ENCODE measurements at regions not wholly inside any gene's neighbourhood (a gene's known extent, or its start where the extent isn't known, plus 50 kb on each side); places are given as distances from the start of the nearest gene placed in this dataset.
"Not testable (repeated sequence)": the region's sequence is repeated elsewhere in the genome, so short reads cannot be mapped to it uniquely, and the experiment has no call there.

DNA sequence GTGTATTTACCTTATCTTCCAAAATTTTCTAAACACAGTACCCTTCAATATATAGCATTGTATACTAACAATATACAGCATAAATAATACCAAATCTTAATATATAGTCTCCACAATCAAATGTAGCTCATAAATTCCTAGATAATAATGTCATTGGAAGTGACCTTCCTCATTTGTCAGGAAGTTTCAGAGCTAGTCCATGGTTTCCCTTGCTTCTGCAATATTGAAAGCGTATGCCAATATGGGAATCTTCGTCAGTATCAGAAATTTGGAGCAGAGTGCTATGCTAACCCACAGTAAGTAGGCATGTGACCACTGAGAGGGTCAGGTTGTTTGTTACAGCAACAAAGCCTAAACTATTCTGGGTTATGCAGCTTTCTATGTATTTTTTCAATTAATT is 774.9 kb upstream of the CDH10 start:
- no peak for DNase-seq (ENCODE audit: low read depth)
- TF ChIP-seq, protein P1, sequence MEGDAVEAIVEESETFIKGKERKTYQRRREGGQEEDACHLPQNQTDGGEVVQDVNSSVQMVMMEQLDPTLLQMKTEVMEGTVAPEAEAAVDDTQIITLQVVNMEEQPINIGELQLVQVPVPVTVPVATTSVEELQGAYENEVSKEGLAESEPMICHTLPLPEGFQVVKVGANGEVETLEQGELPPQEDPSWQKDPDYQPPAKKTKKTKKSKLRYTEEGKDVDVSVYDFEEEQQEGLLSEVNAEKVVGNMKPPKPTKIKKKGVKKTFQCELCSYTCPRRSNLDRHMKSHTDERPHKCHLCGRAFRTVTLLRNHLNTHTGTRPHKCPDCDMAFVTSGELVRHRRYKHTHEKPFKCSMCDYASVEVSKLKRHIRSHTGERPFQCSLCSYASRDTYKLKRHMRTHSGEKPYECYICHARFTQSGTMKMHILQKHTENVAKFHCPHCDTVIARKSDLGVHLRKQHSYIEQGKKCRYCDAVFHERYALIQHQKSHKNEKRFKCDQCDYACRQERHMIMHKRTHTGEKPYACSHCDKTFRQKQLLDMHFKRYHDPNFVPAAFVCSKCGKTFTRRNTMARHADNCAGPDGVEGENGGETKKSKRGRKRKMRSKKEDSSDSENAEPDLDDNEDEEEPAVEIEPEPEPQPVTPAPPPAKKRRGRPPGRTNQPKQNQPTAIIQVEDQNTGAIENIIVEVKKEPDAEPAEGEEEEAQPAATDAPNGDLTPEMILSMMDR (conservative IDR thresholded peaks at IDR 0.05; ENCODE audit: low read depth, low read length): no peak
- no peak overlapping the region for H3K4me3 ChIP-seq (ENCODE audit: low read depth, low read length)

DNA sequence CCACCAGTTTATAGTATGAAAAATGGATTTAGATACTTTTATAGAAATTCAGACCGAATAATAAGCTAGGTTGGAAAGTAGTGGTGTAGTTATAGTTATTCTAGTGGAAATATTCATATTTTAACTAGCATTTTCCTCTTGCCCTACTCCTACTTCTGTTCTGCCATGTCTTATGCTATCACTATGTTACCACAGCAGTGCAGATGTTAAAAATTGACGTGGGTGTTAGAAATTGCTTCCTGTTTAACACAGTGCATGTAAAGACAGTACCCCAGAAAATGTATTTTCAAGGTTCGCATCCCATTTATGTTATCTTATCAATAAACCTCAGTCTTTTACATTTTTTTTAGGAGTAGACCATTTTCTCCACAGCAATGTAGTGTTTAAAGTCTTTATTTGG is 774.2 kb upstream of the CDH10 start:
- DNase-seq (ENCODE audit: low read depth): no peak
- no peak overlapping the region for H3K4me3 ChIP-seq (ENCODE audit: low read depth, low read length)
- TF ChIP-seq, protein P1 (conservative IDR thresholded peaks at IDR 0.05; ENCODE audit: low read depth, low read length): no peak

DNA sequence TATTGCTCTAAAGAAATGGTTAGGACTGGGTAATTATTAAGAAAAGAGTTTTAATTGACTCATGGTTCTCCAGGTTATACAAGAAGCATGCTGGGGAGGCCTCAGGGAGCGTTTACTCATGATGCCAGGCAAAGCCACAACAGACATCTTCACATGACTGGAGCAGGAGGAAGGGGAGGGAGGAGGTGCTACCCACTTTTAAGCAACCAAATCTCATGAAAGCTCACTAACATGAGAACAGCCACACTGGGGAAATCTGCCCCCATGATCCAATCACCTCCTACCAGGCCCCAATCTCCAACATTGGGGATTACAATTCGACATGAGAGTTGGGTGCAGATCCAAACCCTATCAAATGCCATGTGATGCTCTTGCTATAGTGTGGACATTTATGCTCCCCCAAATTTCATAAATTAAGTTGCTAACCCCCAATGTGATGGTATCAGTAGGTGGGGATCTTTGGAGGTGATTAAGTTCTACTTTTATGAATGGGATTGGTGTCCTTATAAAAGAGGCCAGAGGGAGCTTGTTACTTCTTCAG is 773.6 kb upstream of the CDH10 start:
- TF ChIP-seq, protein P1 (conservative IDR thresholded peaks at IDR 0.05; ENCODE audit: low read depth, low read length): no peak
- no peak for DNase-seq (ENCODE audit: low read depth)

DNA sequence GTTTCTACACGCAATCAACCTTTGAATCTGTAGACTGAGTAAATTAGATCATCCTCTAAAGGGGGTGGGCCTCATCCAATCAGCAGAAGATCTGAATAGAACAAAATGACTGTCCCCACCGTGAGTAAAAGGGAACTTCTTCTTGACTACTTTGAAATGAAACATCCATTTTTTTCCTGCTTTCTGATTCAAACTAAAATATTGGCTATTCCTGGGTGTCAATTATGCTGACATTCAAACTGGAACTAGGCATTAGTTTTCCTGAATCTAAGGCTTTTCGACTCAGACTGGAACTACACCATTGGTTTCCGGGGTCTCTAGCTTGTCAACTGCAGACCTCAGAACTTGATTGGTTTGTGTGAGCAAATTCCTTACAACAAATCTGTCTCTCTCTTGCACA is 772.2 kb upstream of the CDH10 start:
- TF ChIP-seq, protein P1 (conservative IDR thresholded peaks at IDR 0.05; ENCODE audit: low read depth, low read length): no peak
- H3K4me3 ChIP-seq (ENCODE audit: low read depth, low read length): no peak overlapping the region
- no peak for DNase-seq (ENCODE audit: low read depth)

More for the DNA sequence above, 773.6 kb upstream of the CDH10 start:
- no peak overlapping the region for H3K4me3 ChIP-seq (ENCODE audit: low read depth, low read length)

DNA sequence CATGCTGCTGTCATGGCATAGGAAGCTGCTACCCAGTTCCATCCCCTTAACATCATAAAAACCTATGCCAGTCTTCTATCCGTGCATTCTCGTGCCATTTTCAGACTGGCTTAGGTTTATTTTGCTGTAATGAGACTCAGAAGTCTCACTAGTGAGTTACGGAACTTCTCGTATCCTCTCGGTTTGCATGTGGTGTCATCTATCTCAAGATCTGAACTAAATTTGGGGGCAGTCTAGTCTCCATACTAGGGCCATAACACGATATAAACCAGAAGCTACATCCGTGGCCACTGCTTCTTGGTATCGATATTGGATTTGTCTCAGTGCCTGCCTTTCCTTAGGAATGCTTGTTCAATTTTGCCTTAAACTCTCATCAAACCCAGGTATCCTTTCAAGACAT is 771.2 kb upstream of the CDH10 start:
- DNase-seq (ENCODE audit: low read depth): no peak

DNA sequence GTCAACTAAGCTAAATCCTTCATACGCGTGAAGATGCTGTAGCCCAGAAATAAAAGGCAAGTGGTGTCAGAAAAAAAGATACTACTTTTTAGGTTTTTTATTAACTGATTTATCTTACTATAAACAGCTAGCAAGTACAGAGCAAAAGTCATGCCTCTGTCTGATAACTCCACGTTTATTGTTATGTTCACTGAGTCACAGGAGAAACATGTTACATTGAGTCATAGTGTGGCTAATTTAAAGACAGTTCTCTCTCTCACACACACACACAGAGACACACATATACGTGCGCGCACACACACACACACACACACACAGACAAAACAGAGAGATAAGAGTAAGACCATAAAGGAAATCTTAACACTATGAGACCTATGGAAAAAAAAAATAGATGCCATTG is 770.0 kb upstream of the CDH10 start:
- TF ChIP-seq, protein P1 (conservative IDR thresholded peaks at IDR 0.05; ENCODE audit: low read depth, low read length): no peak
- H3K4me3 ChIP-seq (ENCODE audit: low read depth, low read length): no peak overlapping the region
- DNase-seq (ENCODE audit: low read depth): no peak

More for the DNA sequence above, 771.2 kb upstream of the CDH10 start:
- TF ChIP-seq, protein P1 (conservative IDR thresholded peaks at IDR 0.05; ENCODE audit: low read depth, low read length): no peak
- H3K4me3 ChIP-seq (ENCODE audit: low read depth, low read length): no peak overlapping the region

DNA sequence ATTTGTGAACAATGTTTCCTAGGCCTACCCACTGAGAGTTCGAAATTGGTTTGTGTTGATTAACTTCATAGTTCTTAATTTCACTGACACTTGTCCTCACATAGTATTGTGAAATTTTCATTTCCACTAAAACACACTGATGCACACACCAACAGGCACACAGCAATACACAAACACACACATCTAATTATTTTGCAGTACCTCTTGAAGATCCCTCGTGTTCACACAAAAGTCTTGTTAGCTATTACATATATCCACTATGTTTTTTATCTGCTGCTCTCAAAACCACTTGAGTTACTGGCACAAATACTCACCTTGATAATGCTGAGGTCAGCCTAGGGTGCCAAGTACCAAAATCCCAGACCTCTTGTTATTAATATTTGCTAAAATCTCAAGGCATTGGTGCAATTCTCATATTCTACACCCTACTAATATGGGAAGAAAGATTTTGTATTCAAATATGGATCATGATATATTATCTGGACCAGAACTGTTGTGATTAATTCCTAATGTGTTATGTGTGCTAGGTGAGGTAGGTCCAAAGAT is 767.4 kb upstream of the CDH10 start:
- TF ChIP-seq, protein P1 (conservative IDR thresholded peaks at IDR 0.05; ENCODE audit: low read depth, low read length): no peak
- DNase-seq (ENCODE audit: low read depth): no peak
- no peak overlapping the region for H3K4me3 ChIP-seq (ENCODE audit: low read depth, low read length)

DNA sequence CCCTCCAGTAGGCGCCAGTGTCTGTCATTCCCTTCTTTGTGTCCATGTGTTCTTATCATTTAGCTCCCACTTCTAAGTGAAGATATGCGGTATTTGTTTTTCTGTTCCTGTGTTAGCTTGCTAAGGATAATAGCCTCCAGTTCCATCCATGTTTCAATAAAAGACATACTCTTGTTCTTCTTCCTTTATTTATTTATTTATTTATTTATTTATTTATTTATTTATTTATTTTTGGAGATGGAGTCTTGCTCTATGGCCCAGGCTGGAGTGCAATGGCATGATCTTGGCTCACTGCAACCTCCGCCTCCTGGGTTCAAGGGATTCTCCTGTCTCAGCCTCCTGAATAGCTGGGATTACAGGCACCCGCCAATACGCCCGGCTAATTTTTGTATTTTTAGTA is 762.6 kb upstream of the CDH10 start:
- H3K4me3 ChIP-seq (ENCODE audit: low read depth, low read length); DNase-seq (ENCODE audit: low read depth): not testable (repeated sequence)
